A549 (cell line): ENCODE measurements at regions not wholly inside any gene's neighbourhood (a gene's known extent, or its start where the extent isn't known, plus 50 kb on each side); places are given as distances from the start of the nearest gene placed in this dataset.

Experiments
- ATAC-seq, 2 experiments: fragments of 200-7000 bp in 1 of 2; fragments of >200 bp in 1 of 2; cut with Nextera tagmentation in 1 of 2; cut with Tn5 transposase in 1 of 2; 3 replicates each; pipeline versions ENCODE4 v1.8.0 to v1.9.1; 2018 to 2020; ENCODE audit warnings: mild to moderate bottlenecking in 1 of 2, moderate library complexity in 1 of 2
- CTCF ChIA-PET: fragments of 300-600 bp; sonication (Branson Sonifier 250); formaldehyde crosslinking; extraction: SDS; loops from one replicate; lab custom pipeline; 2021; ENCODE audit warnings: antibody characterized with exemption, inconsistent platforms; lab: Yijun Ruan, JAX
- POLR2A ChIA-PET: fragments of 350-600 bp; formaldehyde crosslinking; extraction: SDS; loops from one replicate; lab custom pipeline; 2021; ENCODE audit warnings: antibody characterized with exemption, inconsistent platforms; lab: Yijun Ruan, JAX
- DNase-seq, 2 experiments: peaks; one replicate each; pipeline versions ENCODE4 v3.0.0 to v3.0.0-alpha.2; 2011 to 2016; ENCODE audit warnings: low read depth in 1 of 2, low spot score in 1 of 2
- FAIRE-seq: peaks from 2 replicates; lab custom pipeline; 2011; peaks lifted over from hg19 to GRCh38; lab: Jason Lieb, UNC
- H3K27ac ChIP-seq, 2 experiments: fragments of >200 bp; sonication (Bioruptor Twin); formaldehyde crosslinking; 3 replicates each; pipeline ENCODE4 v1.5.1; 2016 to 2017
- H3K4me1 ChIP-seq: fragments of >200 bp; sonication (Bioruptor Twin); formaldehyde crosslinking; 3 replicates; pipeline ENCODE4 v1.6.1; 2016
- H3K4me2 ChIP-seq: fragments of >200 bp; sonication (Bioruptor Twin); formaldehyde crosslinking; 3 replicates; pipeline ENCODE4 v1.6.1; 2016
- H3K4me3 ChIP-seq: fragments of >200 bp; sonication (Bioruptor Twin); formaldehyde crosslinking; 3 replicates; pipeline ENCODE4 v1.5.1; 2016
- H3K9me3 ChIP-seq: fragments of >200 bp; sonication (Bioruptor Twin); formaldehyde crosslinking; 3 replicates; pipeline ENCODE4 v1.6.1; 2016
- BHLHE40 ChIP-seq: IDR thresholded peaks from 2 replicates; pipeline ENCODE4 v1.6.1; 2012; ENCODE audit warnings: low read depth, low read length, inconsistent platforms
- CBX8 ChIP-seq: fragments of 200-600 bp; sonication (generic); IDR thresholded peaks from 2 replicates; pipeline ENCODE4 v1.6.1; 2016
- CEBPB ChIP-seq, 2 experiments: fragments of >200 bp in 1 of 2; sonication (Bioruptor Twin) in 1 of 2; formaldehyde crosslinking in 1 of 2; IDR thresholded peaks; 2 replicates each; pipeline ENCODE4 v1.6.1; 2012 to 2016
- CHD2 ChIP-seq: fragments of 150-350 bp; IDR thresholded peaks from 2 replicates; pipeline ENCODE4 v1.6.1; 2014; ENCODE audit warnings: low read length; ENCODE audit not compliant: partially characterized antibody
- CHD4 ChIP-seq: fragments of 200-600 bp; sonication (generic); IDR thresholded peaks from 2 replicates; pipeline ENCODE4 v1.6.1; 2016; ENCODE audit warnings: antibody characterized with exemption, mild to moderate bottlenecking, borderline replicate concordance
- EP300 ChIP-seq, 2 experiments: fragments of >200 bp; sonication (Bioruptor Twin); formaldehyde crosslinking; IDR thresholded peaks; 2 replicates in 1 of 2; 3 replicates in 1 of 2; pipeline ENCODE4 v1.6.1; 2016 to 2017
- ESRRA ChIP-seq: fragments of 150-350 bp; IDR thresholded peaks from 2 replicates; pipeline ENCODE4 v1.6.1; 2014; ENCODE audit warnings: mild to moderate bottlenecking, low read length, borderline replicate concordance
- FOSL2 ChIP-seq, 2 experiments: fragments of 450-650 bp in 1 of 2; fragments of >200 bp in 1 of 2; sonication (Bioruptor Twin) in 1 of 2; formaldehyde crosslinking; IDR thresholded peaks; 2 replicates each; pipeline versions ENCODE4 v1.5.0 to v1.6.1; 2016 to 2020; ENCODE audit warnings: mild to moderate bottlenecking in 1 of 2, moderate library complexity in 1 of 2
- FOXS1 ChIP-seq: fragments of 250-450 bp; sonication (Bioruptor Pico); IDR thresholded peaks from 2 replicates; pipeline ENCODE4 v1.5.0; 2020; ENCODE audit warnings: mild to moderate bottlenecking, moderate library complexity
- GATA3 ChIP-seq: IDR thresholded peaks from 2 replicates; pipeline ENCODE4 v1.6.1; 2012; ENCODE audit warnings: borderline replicate concordance
- KDM1A ChIP-seq: fragments of 200-600 bp; sonication (generic); IDR thresholded peaks from 2 replicates; pipeline ENCODE4 v1.6.1; 2016; ENCODE audit warnings: low read depth, mild to moderate bottlenecking
- MAFK ChIP-seq: fragments of 450-650 bp; IDR thresholded peaks from 2 replicates; pipeline ENCODE4 v1.6.1; 2014; ENCODE audit not compliant: partially characterized antibody
- MYC ChIP-seq: IDR thresholded peaks from 2 replicates; pipeline ENCODE4 v1.6.1; 2012; ENCODE audit warnings: mild to moderate bottlenecking, inconsistent platforms, low read length, improper control_type of control experiment, borderline replicate concordance
- NFE2L2 ChIP-seq: fragments of 150-350 bp; conservative IDR thresholded peaks from 2 replicates; pipeline ENCODE4 v1.6.1; 2014; ENCODE audit warnings: low read length
- POLR2A ChIP-seq: IDR thresholded peaks from 2 replicates; pipeline ENCODE4 v1.6.1; 2012; ENCODE audit warnings: mild to moderate bottlenecking, low read length
- RCOR1 ChIP-seq: fragments of 150-350 bp; IDR thresholded peaks from 2 replicates; pipeline ENCODE4 v1.6.1; 2014; ENCODE audit warnings: antibody characterized with exemption, low read length, low read depth
- TP53 ChIP-seq: fragments of 250-450 bp; sonication (Bioruptor Pico); IDR thresholded peaks from 2 replicates; pipeline ENCODE4 v1.5.0; 2021; ENCODE audit warnings: mild to moderate bottlenecking, moderate library complexity
- ZC3H11A ChIP-seq: fragments of 450-650 bp; IDR thresholded peaks from 2 replicates; pipeline ENCODE4 v1.6.1; 2014; ENCODE audit warnings: antibody characterized with exemption, mild to moderate bottlenecking
- ZFP36 ChIP-seq: fragments of 450-650 bp; IDR thresholded peaks from 2 replicates; pipeline ENCODE4 v1.6.1; 2014; ENCODE audit warnings: borderline replicate concordance; ENCODE audit not compliant: partially characterized antibody
- WGBS: methylation state at CpG from one replicate; pipeline ENCODE4 v1.1.6; 2017; ENCODE audit errors: missing lambda C conversion rate; 5-methylcytosine and 5-hydroxymethylcytosine counted together
- TF ChIP-seq, protein P1 (sequence below): fragments of >200 bp; sonication (Bioruptor Twin); formaldehyde crosslinking; IDR thresholded peaks from 3 replicates; pipeline ENCODE4 v1.5.1; 2016
- TF ChIP-seq, protein P2 (sequence below): IDR thresholded peaks from 2 replicates; pipeline ENCODE4 v1.6.1; 2012; ENCODE audit warnings: low read depth, borderline replicate concordance
- TF ChIP-seq, protein P3 (sequence below): fragments of >200 bp; sonication (Bioruptor Twin); formaldehyde crosslinking; IDR thresholded peaks from 2 replicates; pipeline ENCODE4 v1.6.1; 2016
- TF ChIP-seq, protein P4 (sequence below): fragments of 450-650 bp; IDR thresholded peaks from 2 replicates; pipeline ENCODE4 v1.6.1; 2014; ENCODE audit warnings: antibody characterized with exemption

DNA sequence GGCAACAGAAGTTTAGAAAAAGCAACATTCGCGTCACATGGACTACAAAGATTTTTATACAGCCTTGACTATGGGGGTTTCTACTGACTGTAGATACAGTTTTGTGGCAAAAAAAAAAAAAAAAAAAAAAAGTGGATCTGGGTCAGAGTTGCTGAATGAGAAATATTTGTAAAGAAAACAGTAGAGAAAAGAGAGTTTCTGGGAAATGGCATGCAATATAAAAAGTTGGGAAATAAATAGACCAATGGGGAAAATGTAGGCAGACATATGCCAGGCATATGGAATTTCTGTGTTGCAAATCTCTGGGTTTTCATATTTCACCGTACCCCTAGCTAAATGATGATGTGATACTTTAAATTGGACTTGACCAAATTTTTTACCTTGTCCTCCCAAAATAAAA lies 315.3 kb downstream of the EFNB2 start:
- 77% methylated on average over 3 of the region's 3 CpGs for WGBS
- ChIA-PET POLR2A (no interaction called here), CTCF (no interaction called here)
- no peaks in the 10 kb centered on the region for H3K9me3 ChIP-seq
- TF ChIP-seq CHD4, result no peak
- no peak for TF ChIP-seq NFE2L2
- FAIRE-seq (no peak), DNase-seq (no peak), ATAC-seq (no peak)
- H3K27ac ChIP-seq, result no peak overlapping the region
- no peak overlapping the region for H3K4me3 ChIP-seq
- H3K4me1 ChIP-seq, result no peaks in the 10 kb centered on the region
- H3K4me2 ChIP-seq, result no peak overlapping the region

DNA sequence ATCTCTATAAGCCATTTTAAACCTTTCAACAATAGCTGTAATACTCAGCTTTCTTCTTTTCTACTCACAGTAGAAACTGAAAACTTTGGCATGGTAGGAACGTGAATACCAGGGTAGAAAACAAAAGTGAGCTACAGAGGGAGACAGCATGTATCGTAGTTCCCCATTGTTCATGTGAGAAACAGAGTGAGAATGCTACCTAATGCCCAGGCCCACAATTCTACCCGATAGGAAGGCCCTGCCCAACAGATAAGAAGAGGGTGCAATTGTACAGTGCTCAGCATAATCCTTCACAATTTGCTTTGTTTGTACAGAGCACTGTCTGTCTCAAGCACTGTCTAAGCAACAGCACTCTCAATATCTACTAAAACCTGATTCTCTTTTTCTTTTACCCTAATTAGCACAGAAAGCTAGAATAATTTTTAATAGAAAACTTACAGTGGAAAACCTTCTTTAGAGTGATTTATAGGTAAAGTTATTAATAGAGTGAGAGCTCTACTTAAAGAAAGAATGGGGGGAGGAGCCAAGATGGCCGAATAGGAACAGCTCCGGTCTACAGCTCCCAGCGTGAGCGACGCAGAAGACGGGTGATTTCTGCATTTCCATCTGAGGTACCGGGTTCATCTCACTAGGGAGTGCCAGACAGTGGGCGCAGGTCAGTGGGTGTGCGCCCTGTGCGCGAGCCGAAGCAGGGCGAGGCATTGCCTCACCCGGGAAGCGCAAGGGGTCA lies 322.3 kb downstream of the EFNB2 start:
- DNase-seq, result no peak
- Histone ChIP-seq H3K4me2 (no peak overlapping the region), H3K27ac (no peak overlapping the region), H3K9me3 (no peaks in the 10 kb centered on the region), H3K4me1 (no peaks in the 10 kb centered on the region), H3K4me3 (no peak overlapping the region)
- ChIA-PET POLR2A (no interaction called here), CTCF (no interaction called here)
- TF ChIP-seq CBX8 (no peak), RCOR1 (no peak), ZFP36 (no peak), ZC3H11A (no peak)
- no peak for ATAC-seq
- no peak for FAIRE-seq
- WGBS, result 78% methylated on average over 17 of the region's 18 CpGs

DNA sequence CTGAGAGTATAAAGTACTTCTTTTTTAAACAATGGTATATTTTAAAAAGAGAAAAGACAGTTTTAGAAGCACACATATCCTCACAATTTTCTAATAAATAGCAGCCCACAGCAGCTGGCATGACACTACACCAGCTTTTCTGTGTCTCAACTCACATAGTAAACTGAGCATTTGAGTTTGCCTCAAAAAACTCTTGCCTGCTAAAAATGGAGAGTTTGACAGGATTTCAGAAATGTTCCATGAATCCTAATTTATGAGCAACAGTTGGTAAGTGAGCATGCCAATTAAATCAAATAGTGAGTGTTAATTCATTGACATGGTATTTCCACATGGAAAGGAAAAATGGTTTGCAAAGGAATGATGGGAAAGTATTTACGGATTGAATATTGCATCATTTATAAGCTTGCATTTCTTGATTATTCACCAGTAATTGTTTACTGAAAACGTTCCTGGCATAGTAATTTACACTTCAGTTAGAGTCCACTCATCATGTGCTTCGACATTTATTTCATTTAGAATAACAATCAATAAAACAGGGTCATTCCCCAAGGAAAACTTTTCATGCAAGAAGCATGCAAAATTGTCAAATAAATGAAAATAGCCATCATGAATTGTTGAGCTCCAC lies 323.0 kb downstream of the EFNB2 start:
- DNase-seq, result no peak
- H3K4me2 ChIP-seq, result no peak overlapping the region
- 34% methylated on average over 3 of the region's 3 CpGs for WGBS

More for the DNA sequence above, 323.0 kb downstream of the EFNB2 start:
- no peak for ATAC-seq
- Histone ChIP-seq H3K4me3 (no peak overlapping the region), H3K9me3 (no peaks in the 10 kb centered on the region), H3K4me1 (no peaks in the 10 kb centered on the region), H3K27ac (no peak overlapping the region)
- POLR2A ChIA-PET, result no interaction called here
- FAIRE-seq, result no peak
- CTCF ChIA-PET, result no interaction called here
- no peak for TF ChIP-seq POLR2A
- TF ChIP-seq, protein P1, sequence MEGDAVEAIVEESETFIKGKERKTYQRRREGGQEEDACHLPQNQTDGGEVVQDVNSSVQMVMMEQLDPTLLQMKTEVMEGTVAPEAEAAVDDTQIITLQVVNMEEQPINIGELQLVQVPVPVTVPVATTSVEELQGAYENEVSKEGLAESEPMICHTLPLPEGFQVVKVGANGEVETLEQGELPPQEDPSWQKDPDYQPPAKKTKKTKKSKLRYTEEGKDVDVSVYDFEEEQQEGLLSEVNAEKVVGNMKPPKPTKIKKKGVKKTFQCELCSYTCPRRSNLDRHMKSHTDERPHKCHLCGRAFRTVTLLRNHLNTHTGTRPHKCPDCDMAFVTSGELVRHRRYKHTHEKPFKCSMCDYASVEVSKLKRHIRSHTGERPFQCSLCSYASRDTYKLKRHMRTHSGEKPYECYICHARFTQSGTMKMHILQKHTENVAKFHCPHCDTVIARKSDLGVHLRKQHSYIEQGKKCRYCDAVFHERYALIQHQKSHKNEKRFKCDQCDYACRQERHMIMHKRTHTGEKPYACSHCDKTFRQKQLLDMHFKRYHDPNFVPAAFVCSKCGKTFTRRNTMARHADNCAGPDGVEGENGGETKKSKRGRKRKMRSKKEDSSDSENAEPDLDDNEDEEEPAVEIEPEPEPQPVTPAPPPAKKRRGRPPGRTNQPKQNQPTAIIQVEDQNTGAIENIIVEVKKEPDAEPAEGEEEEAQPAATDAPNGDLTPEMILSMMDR, result no peak
- TF ChIP-seq GATA3, result no peak
- TF ChIP-seq FOXS1 (CRISPR knock-in tag), result no peak
- TF ChIP-seq BHLHE40, result no peak
- TF ChIP-seq CBX8, result no peak
- no peak for TF ChIP-seq EP300 (IDR thresholded peaks at IDR 0.05)
- no peak for TF ChIP-seq CEBPB (IDR thresholded peaks at IDR 0.05)
- TF ChIP-seq, protein P2, sequence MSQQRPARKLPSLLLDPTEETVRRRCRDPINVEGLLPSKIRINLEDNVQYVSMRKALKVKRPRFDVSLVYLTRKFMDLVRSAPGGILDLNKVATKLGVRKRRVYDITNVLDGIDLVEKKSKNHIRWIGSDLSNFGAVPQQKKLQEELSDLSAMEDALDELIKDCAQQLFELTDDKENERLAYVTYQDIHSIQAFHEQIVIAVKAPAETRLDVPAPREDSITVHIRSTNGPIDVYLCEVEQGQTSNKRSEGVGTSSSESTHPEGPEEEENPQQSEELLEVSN, result no peak
- no peak for TF ChIP-seq MYC
- no peak for TF ChIP-seq ZFP36
- TF ChIP-seq MAFK, result no peak
- no peak for TF ChIP-seq CHD4
- TF ChIP-seq FOSL2 (IDR thresholded peaks at IDR 0.05), result no peak
- TF ChIP-seq FOSL2 (CRISPR knock-in tag; IDR thresholded peaks at IDR 0.05), result no peak
- TF ChIP-seq TP53 (CRISPR knock-in tag), result no peak
- TF ChIP-seq, protein P3, sequence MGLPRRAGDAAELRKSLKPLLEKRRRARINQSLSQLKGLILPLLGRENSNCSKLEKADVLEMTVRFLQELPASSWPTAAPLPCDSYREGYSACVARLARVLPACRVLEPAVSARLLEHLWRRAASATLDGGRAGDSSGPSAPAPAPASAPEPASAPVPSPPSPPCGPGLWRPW, result no peak
- TF ChIP-seq, protein P4, sequence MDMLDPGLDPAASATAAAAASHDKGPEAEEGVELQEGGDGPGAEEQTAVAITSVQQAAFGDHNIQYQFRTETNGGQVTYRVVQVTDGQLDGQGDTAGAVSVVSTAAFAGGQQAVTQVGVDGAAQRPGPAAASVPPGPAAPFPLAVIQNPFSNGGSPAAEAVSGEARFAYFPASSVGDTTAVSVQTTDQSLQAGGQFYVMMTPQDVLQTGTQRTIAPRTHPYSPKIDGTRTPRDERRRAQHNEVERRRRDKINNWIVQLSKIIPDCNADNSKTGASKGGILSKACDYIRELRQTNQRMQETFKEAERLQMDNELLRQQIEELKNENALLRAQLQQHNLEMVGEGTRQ, result no peak
- TF ChIP-seq KDM1A, result no peak
- no peak for TF ChIP-seq ESRRA
- TF ChIP-seq CHD2, result no peak
